MCF 10A (cell line): ENCODE measurements at regions not wholly inside any gene's neighbourhood (a gene's known extent, or its start where the extent isn't known, plus 50 kb on each side); places are given as distances from the start of the nearest gene placed in this dataset.
A peak's percentile ranks its signal among the peaks of the same experiment; 100 is the strongest.
"Not testable (repeated sequence)": the region's sequence is repeated elsewhere in the genome, so short reads cannot be mapped to it uniquely, and the experiment has no call there.

Experiments
- BruUV-seq: library from RNA; stranded (reverse); fragments of 400-500 nt; replicated peaks from 2 replicates; lab custom pipeline; 2021; lab: Mats Ljungman, UMichigan
- CTCF ChIA-PET: fragments of 300-600 bp; sonication (Branson Sonifier 250); formaldehyde crosslinking; extraction: SDS; loops from one replicate; lab custom pipeline; 2021; ENCODE audit warnings: antibody characterized with exemption, inconsistent platforms; lab: Yijun Ruan, JAX
- POLR2A ChIA-PET: fragments of 300-600, 350-650 bp; sonication (Branson Sonifier 250); formaldehyde crosslinking; extraction: SDS; loops from one replicate; lab custom pipeline; 2020; ENCODE audit warnings: antibody characterized with exemption, inconsistent platforms; lab: Yijun Ruan, JAX
- DNase-seq: peaks from one replicate; pipeline ENCODE4 v3.0.0-alpha.2; 2018; ENCODE audit not compliant: unreplicated experiment
- H3K27ac Mint-ChIP-seq: one replicate; pipeline ENCODE4 v1.8.0; 2022; ENCODE audit warnings: mild to moderate bottlenecking, low read depth, mixed read lengths; ENCODE audit not compliant: unreplicated experiment
- H3K27me3 Mint-ChIP-seq: one replicate; pipeline ENCODE4 v1.8.0; 2022; ENCODE audit warnings: mixed read lengths; ENCODE audit not compliant: insufficient read depth, unreplicated experiment
- H3K36me3 Mint-ChIP-seq: one replicate; pipeline ENCODE4 v1.8.0; 2022; ENCODE audit warnings: mild to moderate bottlenecking, moderate library complexity, mixed read lengths; ENCODE audit not compliant: insufficient read depth, unreplicated experiment
- H3K4me1 Mint-ChIP-seq: one replicate; pipeline ENCODE4 v1.8.0; 2022; ENCODE audit warnings: mixed read lengths; ENCODE audit not compliant: insufficient read depth, unreplicated experiment
- H3K4me3 Mint-ChIP-seq: one replicate; pipeline ENCODE4 v1.8.0; 2022; ENCODE audit warnings: mild to moderate bottlenecking, moderate library complexity, mixed read lengths; ENCODE audit not compliant: unreplicated experiment
- H3K9me3 Mint-ChIP-seq: one replicate; pipeline ENCODE4 v1.8.0; 2022; ENCODE audit warnings: mixed read lengths; ENCODE audit not compliant: unreplicated experiment
- intact Hi-C: fragments of 100-400 bp; cut with micrococcal nuclease; formaldehyde crosslinking; loops from 2 replicates; pipeline ENCODE4 v1.14.1; 2022
- TF ChIP-seq, protein P1 (sequence below): fragments of 200-600 bp; IDR thresholded peaks from one replicate; pipeline ENCODE4 v1.8.0; 2022; ENCODE audit warnings: antibody characterized with exemption, mild to moderate bottlenecking; ENCODE audit not compliant: unreplicated experiment

DNA sequence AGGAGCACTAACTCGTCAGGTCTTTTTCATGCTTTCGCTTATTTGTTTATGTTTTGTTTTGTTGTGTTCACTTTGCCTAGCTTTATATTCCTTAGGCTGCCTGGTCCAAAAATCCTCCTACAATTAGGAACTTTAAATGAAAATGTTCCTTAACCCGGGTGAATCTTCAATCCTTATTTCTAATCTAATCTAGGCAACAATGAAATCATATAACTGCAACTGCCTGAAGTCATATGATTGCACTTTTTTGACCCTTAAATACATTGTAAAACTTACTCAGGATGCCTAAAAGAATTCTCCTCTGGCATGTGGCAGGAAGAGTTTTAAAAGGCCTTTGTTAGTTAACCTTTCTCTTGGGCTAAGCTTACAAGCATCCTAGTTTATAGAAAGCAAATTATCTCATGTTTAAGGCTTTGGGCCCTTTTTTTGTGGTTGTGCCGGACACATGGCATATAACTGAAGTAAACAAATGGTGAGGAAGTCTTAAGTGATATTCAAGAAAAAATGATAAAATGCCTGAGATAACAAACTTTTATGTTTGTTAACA is 279.4 kb downstream of the FAT4 start:
- H3K9me3 Mint-ChIP-seq, result no peaks in the 10 kb centered on the region
- no peaks in the 10 kb centered on the region for H3K4me1 Mint-ChIP-seq
- TF ChIP-seq, protein P1, sequence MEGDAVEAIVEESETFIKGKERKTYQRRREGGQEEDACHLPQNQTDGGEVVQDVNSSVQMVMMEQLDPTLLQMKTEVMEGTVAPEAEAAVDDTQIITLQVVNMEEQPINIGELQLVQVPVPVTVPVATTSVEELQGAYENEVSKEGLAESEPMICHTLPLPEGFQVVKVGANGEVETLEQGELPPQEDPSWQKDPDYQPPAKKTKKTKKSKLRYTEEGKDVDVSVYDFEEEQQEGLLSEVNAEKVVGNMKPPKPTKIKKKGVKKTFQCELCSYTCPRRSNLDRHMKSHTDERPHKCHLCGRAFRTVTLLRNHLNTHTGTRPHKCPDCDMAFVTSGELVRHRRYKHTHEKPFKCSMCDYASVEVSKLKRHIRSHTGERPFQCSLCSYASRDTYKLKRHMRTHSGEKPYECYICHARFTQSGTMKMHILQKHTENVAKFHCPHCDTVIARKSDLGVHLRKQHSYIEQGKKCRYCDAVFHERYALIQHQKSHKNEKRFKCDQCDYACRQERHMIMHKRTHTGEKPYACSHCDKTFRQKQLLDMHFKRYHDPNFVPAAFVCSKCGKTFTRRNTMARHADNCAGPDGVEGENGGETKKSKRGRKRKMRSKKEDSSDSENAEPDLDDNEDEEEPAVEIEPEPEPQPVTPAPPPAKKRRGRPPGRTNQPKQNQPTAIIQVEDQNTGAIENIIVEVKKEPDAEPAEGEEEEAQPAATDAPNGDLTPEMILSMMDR, result no peak
- no peaks in the 10 kb centered on the region for H3K36me3 Mint-ChIP-seq
- no TSS peak for BruUV-seq
- intact Hi-C loops, result no loop called here
- CTCF ChIA-PET, result interaction anchor here (0.6 kb wide), 2 partner anchors 97 to 828 kb away, joined by 3 read pairs; no protein-coding TSS in a partner anchor
- no peaks in the 10 kb centered on the region for H3K27me3 Mint-ChIP-seq
- H3K4me3 Mint-ChIP-seq, result no peak overlapping the region
- POLR2A ChIA-PET, result no interaction called here
- DNase-seq, result no peak
- H3K27ac Mint-ChIP-seq, result no peak overlapping the region

GRCh38 chr4:125605926-125606325 is 291.2 kb downstream of the FAT4 start:
- H3K9me3 Mint-ChIP-seq, H3K36me3 Mint-ChIP-seq, H3K27me3 Mint-ChIP-seq, CTCF ChIA-PET, DNase-seq, intact Hi-C loops, H3K4me1 Mint-ChIP-seq, BruUV-seq, H3K4me3 Mint-ChIP-seq, H3K27ac Mint-ChIP-seq, POLR2A ChIA-PET: not testable (repeated sequence)

DNA sequence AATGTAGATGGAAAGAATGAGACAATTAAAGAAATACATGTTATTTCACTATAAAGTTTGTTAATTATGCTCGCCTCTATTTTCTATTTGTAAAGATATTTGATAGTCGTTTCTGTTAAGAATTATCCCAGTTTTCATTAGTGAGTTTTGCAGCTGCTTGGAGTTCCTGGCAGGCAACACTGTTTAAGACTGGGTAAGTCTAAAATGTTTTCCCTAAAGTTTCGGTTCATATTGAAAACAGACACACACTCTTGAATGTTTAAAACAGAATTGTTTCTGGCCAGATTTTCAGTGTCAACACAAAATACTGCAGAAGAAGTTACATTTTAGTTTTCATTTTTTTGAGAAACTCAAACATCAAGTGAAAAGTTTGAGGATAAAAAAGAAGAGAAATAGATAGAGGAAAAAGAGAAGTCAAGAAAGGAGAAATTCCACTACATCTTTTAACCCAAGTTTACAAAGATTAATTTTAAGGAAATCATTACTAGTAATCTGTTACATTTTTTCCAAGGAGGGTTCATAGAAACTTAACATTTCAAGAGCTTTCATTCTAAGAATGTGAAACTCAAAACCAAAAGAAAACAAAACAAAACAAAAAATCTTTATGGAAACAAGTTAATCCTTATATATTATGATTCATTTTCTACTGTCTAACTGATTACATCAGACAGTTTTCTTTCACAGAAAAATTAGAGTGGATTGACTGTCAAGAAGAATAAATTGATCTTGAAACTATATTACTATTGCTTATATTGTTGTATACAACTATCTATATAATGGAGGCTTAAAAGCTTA is 305.5 kb downstream of the FAT4 start:
- Mint-ChIP-seq H3K4me1 (peaks cover 18% of the 10 kb centered on the region), H3K27me3 (no peaks in the 10 kb centered on the region), H3K27ac (peak overlapping the region; percentile 52), H3K4me3 (no peak overlapping the region), H3K9me3 (no peaks in the 10 kb centered on the region), H3K36me3 (peaks cover 6% of the 10 kb centered on the region)
- ChIA-PET POLR2A (no interaction called here), CTCF (interaction anchor here (0.8 kb wide), 1 partner anchor 16 kb away, joined by 3 read pairs; no protein-coding TSS in a partner anchor)
- no TSS peak for BruUV-seq
- TF ChIP-seq, protein P1, result no peak
- intact Hi-C loops, result no loop called here
- no peak for DNase-seq

DNA sequence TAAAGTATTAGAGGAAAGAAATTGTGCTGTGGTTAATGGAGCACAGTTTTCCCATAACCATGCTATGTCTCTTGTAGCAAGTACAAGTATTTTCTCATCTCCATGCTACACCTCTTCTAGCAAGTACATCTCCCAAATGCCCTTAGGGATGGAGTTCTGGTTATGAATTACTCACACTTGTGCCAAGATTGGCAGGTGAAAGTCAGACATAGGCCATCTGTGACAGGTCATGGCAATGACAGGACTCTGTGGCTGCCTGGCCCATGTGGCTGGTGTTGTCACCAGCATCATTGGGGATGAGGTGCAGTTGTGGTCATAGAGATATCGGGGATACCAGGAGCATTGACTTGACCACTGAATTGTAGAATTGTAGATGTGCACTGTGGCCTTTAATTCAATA is 310.2 kb downstream of the FAT4 start:
- POLR2A ChIA-PET, result interaction anchor here (1.1 kb wide), 1 partner anchor 111 kb away, joined by 3 read pairs; no protein-coding TSS in a partner anchor

More for the DNA sequence above, 310.2 kb downstream of the FAT4 start:
- TF ChIP-seq, protein P1, result no peak
- DNase-seq, result peak; percentile 29
- H3K4me3 Mint-ChIP-seq, result no peak overlapping the region
- H3K9me3 Mint-ChIP-seq, result no peaks in the 10 kb centered on the region
- intact Hi-C loops, result no loop called here
- no peak overlapping the region for H3K27ac Mint-ChIP-seq
- no TSS peak for BruUV-seq
- CTCF ChIA-PET, result no interaction called here
- peaks cover 10% of the 10 kb centered on the region for H3K36me3 Mint-ChIP-seq
- no peaks in the 10 kb centered on the region for H3K27me3 Mint-ChIP-seq
- peaks cover 13% of the 10 kb centered on the region for H3K4me1 Mint-ChIP-seq
